GM12878 (cell line): ENCODE measurements at regions not wholly inside any gene's neighbourhood (a gene's known extent, or its start where the extent isn't known, plus 50 kb on each side); places are given as distances from the start of the nearest gene placed in this dataset.

Experiments used
- ATAC-seq: fragments of 200-7000 bp; cut with Tn5 transposase; 3 replicates; pipeline ENCODE4 v1.9.1; 2020; ENCODE audit warnings: mild to moderate bottlenecking, moderate library complexity
- BruUV-seq: library from RNA; stranded (reverse); fragments of 400-500 nt; replicated peaks from 2 replicates; lab custom pipeline; 2021; lab: Mats Ljungman, UMichigan
- CTCF ChIA-PET: fragments of 300-600 bp; sonication (Branson Sonifier 250); formaldehyde crosslinking; extraction: SDS; loops from one replicate; lab custom pipeline; 2021; ENCODE audit warnings: inconsistent platforms; lab: Yijun Ruan, JAX
- POLR2A ChIA-PET: fragments of 350-600 bp; formaldehyde crosslinking; extraction: SDS; loops from one replicate; lab custom pipeline; 2021; ENCODE audit warnings: inconsistent platforms; lab: Charles Lee
- RAD21 ChIA-PET: fragments of 300-600 bp; sonication (Branson Sonifier 250); formaldehyde crosslinking; loops from one replicate; lab custom pipeline; 2023; ENCODE audit warnings: antibody characterized with exemption; ENCODE audit not compliant: unreplicated experiment; lab: Charles Lee
- SMC1A ChIA-PET: fragments of 300-600 bp; sonication (Branson Sonifier 250); formaldehyde crosslinking; loops from one replicate; lab custom pipeline; 2023; ENCODE audit not compliant: unreplicated experiment, uncharacterized antibody; lab: Charles Lee
- DNase-seq: peaks from one replicate; pipeline ENCODE4 v3.0.0-alpha.2; 2011; ENCODE audit warnings: low read depth, low spot score
- FAIRE-seq: peaks from 3 replicates; lab custom pipeline; 2011; peaks lifted over from hg19 to GRCh38; lab: Jason Lieb, UNC
- H2AFZ ChIP-seq: 2 replicates; pipeline ENCODE4 v1.6.0; 2011; ENCODE audit warnings: low read depth, low read length, control low read depth; ENCODE audit not compliant: control insufficient read depth
- H3K27ac ChIP-seq: 2 replicates; pipeline ENCODE4 v1.5.1; 2011; ENCODE audit warnings: control low read depth; ENCODE audit not compliant: control insufficient read depth, insufficient read depth
- H3K27me3 ChIP-seq, 2 experiments: replicated peaks in 1 of 2; 2 replicates each; pipeline versions ENCODE4 v1.6.0 to v1.6.1; 2011; ENCODE audit warnings: low read length in 1 of 2; ENCODE audit not compliant: control insufficient read depth in 2 of 2, insufficient read depth in 2 of 2
- H3K36me3 ChIP-seq, 2 experiments: 2 replicates each; pipeline ENCODE4 v1.5.1; 2011; ENCODE audit warnings: low read length in 1 of 2; ENCODE audit not compliant: control insufficient read depth in 2 of 2, insufficient read depth in 2 of 2
- H3K4me1 ChIP-seq: 2 replicates; pipeline ENCODE4 v1.6.1; 2011; ENCODE audit warnings: mild to moderate bottlenecking, low read length, moderate library complexity, mixed read lengths; ENCODE audit not compliant: control insufficient read depth, insufficient read depth
- H3K4me2 ChIP-seq: 2 replicates; pipeline ENCODE4 v1.6.0; 2011; ENCODE audit warnings: control low read depth; ENCODE audit not compliant: control insufficient read depth, insufficient read depth
- H3K4me3 ChIP-seq: fragments of 200-600 bp; sonication (generic); 2 replicates; pipeline ENCODE4 v1.5.1; 2016
- H3K79me2 ChIP-seq: 2 replicates; pipeline ENCODE4 v1.6.0; 2011; ENCODE audit warnings: low read length; ENCODE audit not compliant: control insufficient read depth, insufficient read depth
- H3K9ac ChIP-seq: 2 replicates; pipeline ENCODE4 v1.8.0; 2011; ENCODE audit warnings: low read length, control low read depth, mixed read lengths; ENCODE audit not compliant: control insufficient read depth, insufficient read depth
- H3K9me3 ChIP-seq: replicated peaks from 3 replicates; pipeline ENCODE4 v1.5.1; 2011; ENCODE audit warnings: mild to moderate bottlenecking, low read length; ENCODE audit not compliant: control insufficient read depth, insufficient read depth
- H4K20me1 ChIP-seq: 2 replicates; pipeline ENCODE4 v1.6.0; 2011; ENCODE audit not compliant: control insufficient read depth, insufficient read depth
- BRCA1 ChIP-seq: IDR thresholded peaks from 2 replicates; pipeline ENCODE4 v1.6.1; 2011; ENCODE audit warnings: low read depth, low read length, improper control_type of control experiment
- HDAC6 ChIP-seq: fragments of 200-600 bp; sonication (generic); IDR thresholded peaks from one replicate; pipeline ENCODE4 v1.8.0; 2017; ENCODE audit warnings: antibody characterized with exemption; ENCODE audit not compliant: unreplicated experiment
- HSF1 ChIP-seq: fragments of 150-350 bp; IDR thresholded peaks from 2 replicates; pipeline ENCODE4 v1.6.1; 2014; ENCODE audit warnings: mild to moderate bottlenecking, low read depth, low read length
- JUND ChIP-seq: IDR thresholded peaks from 2 replicates; pipeline ENCODE4 v1.6.1; 2012; ENCODE audit warnings: low read depth, mild to moderate bottlenecking, low read length, improper control_type of control experiment, moderate library complexity
- NRF1 ChIP-seq: conservative IDR thresholded peaks from 2 replicates; pipeline ENCODE4 v1.6.1; 2011; ENCODE audit warnings: mild to moderate bottlenecking, low read depth, low read length, improper control_type of control experiment
- PBX3 ChIP-seq: IDR thresholded peaks from 2 replicates; pipeline ENCODE4 v1.6.1; 2011; ENCODE audit warnings: mild to moderate bottlenecking, low read depth, low read length, moderate library complexity; ENCODE audit not compliant: insufficient replicate concordance
- RCOR1 ChIP-seq: conservative IDR thresholded peaks from 2 replicates; pipeline ENCODE4 v1.6.1; 2012; ENCODE audit warnings: low read depth, low read length, improper control_type of control experiment
- SKIL ChIP-seq: fragments of 450-650 bp; IDR thresholded peaks from 2 replicates; pipeline ENCODE4 v1.6.1; 2017; ENCODE audit warnings: mild to moderate bottlenecking, low read depth, inconsistent platforms; ENCODE audit not compliant: poor library complexity, severe bottlenecking
- YY1 ChIP-seq: IDR thresholded peaks from 2 replicates; pipeline ENCODE4 v1.6.1; 2011; ENCODE audit warnings: low read depth, mild to moderate bottlenecking, low read length
- ZBTB33 ChIP-seq: fragments of 450-650 bp; IDR thresholded peaks from 2 replicates; pipeline ENCODE4 v1.6.1; 2017; ENCODE audit warnings: mild to moderate bottlenecking
- ZNF217 ChIP-seq: fragments of 450-650 bp; IDR thresholded peaks from 2 replicates; pipeline ENCODE4 v1.6.1; 2017; ENCODE audit warnings: antibody characterized with exemption, mild to moderate bottlenecking
- ZSCAN29 ChIP-seq: fragments of 450-650 bp; IDR thresholded peaks from 2 replicates; pipeline ENCODE4 v1.6.1; 2017; ENCODE audit warnings: mild to moderate bottlenecking, moderate library complexity
- in situ Hi-C: fragments of 300-500 bp; cut with MboI; formaldehyde crosslinking; loops from 9 replicates; pipeline ENCODE4 v1.14.3; 2018; ENCODE audit warnings: mixed read lengths
- intact Hi-C: fragments of 100-400 bp; cut with micrococcal nuclease; formaldehyde crosslinking; loops from one replicate; pipeline ENCODE4 v1.14.2; 2022; ENCODE audit not compliant: unreplicated experiment

GRCh38 chr7:42414028-42414427, 177.0 kb upstream of the GLI3 start:
- no peak overlapping the region for H2AFZ ChIP-seq
- H3K4me1 ChIP-seq: no peaks in the 10 kb centered on the region
- TF ChIP-seq RCOR1 (no peak), SKIL (no peak), ZBTB33 (no peak), YY1 (no peak), JUND (no peak), HDAC6 (no peak), BRCA1 (no peak), ZSCAN29 (no peak), ZNF217 (no peak), NRF1 (no peak), PBX3 (no peak), HSF1 (no peak)
- no peak overlapping the region for H3K4me3 ChIP-seq
- H3K27ac ChIP-seq: no peak overlapping the region
- H3K9ac ChIP-seq: no peak overlapping the region
- H4K20me1 ChIP-seq: no peaks in the 10 kb centered on the region
- H3K9me3 ChIP-seq: no peaks in the 10 kb centered on the region
- no peaks in the 10 kb centered on the region; a peak in 1 of 4 replicates for H3K27me3 ChIP-seq
- ATAC-seq (no peak), DNase-seq (no peak), FAIRE-seq (no peak)
- no TSS peak for BruUV-seq
- H3K36me3 ChIP-seq: no peaks in the 10 kb centered on the region
- ChIA-PET SMC1A (no interaction called here), POLR2A (no interaction called here), CTCF (no interaction called here), RAD21 (no interaction called here)
- no peak overlapping the region for H3K4me2 ChIP-seq
- intact Hi-C loops (no loop called here), in situ Hi-C loops (no loop called here)
- no peaks in the 10 kb centered on the region for H3K79me2 ChIP-seq
